Spleen (tissue), 7 donors: ENCODE measurements at regions not wholly inside any gene's neighbourhood (a gene's known extent, or its start where the extent isn't known, plus 50 kb on each side); places are given as distances from the start of the nearest gene placed in this dataset.

Experiments used
- CTCF ChIP-seq, 11 experiments: fragments of 200-600 bp in 7 of 11; fragments of 450-650 bp in 4 of 11; sonication (generic) in 4 of 11; IDR thresholded peaks in 8 of 11; conservative IDR thresholded peaks in 3 of 11; 1 replicate in 7 of 11; 2 replicates in 4 of 11; pipeline versions ENCODE4 v1.4.0 to v1.8.0; 2016 to 2021; ENCODE audit warnings: antibody characterized with exemption in 11 of 11, inconsistent platforms in 4 of 11, mild to moderate bottlenecking in 1 of 11
- POLR2AphosphoS5 ChIP-seq, 3 donors: sonication (generic); formaldehyde crosslinking; IDR thresholded peaks; one replicate each; pipeline ENCODE4 v1.5.1; 2017; ENCODE audit warnings: antibody characterized with exemption in 3 of 3
- donor health status: DM: no; HTN: no; CAD: no; lungs with moderate emphysema.
- donor health status: DM: no; HTN: no; CAD: no.
- donor health status: DM: no; HTN: no; CAD: no.

- TF ChIP-seq CTCF (IDR thresholded peaks at IDR 0.05 in 8 of 11, conservative IDR thresholded peaks at IDR 0.05 in 3 of 11) (no peak), POLR2AphosphoS5 (IDR thresholded peaks at IDR 0.05) (no peak)
These were observed 378.1 kb upstream of the TGFBR2 start for GRCh38 chr3:30228302-30228631.
